Tibial nerve (tissue), 4 donors: ENCODE measurements at regions not wholly inside any gene's neighbourhood (a gene's known extent, or its start where the extent isn't known, plus 50 kb on each side); places are given as distances from the start of the nearest gene placed in this dataset.
A peak's percentile ranks its signal among the peaks of the same experiment; 100 is the strongest.

Source experiments
- DNase-seq, 2 donors: peaks; one replicate each; pipeline ENCODE4 v3.0.0-alpha.2; 2019; ENCODE audit warnings: low spot score in 2 of 2
- H3K27ac ChIP-seq, 4 donors: fragments of 200-600 bp; sonication (generic) in 3 of 4; one replicate each; pipeline ENCODE4 v1.5.1; 2017 to 2019; ENCODE audit warnings: mild to moderate bottlenecking in 1 of 4
- H3K27me3 ChIP-seq, 2 donors: fragments of 200-600 bp; sonication (generic) in 1 of 2; one replicate each; pipeline versions ENCODE4 v1.5.1 to v1.6.0; 2017 to 2019
- H3K36me3 ChIP-seq, 3 donors: fragments of 200-600 bp; sonication (generic); one replicate each; pipeline ENCODE4 v1.5.1; 2018 to 2019
- H3K4me1 ChIP-seq, 4 donors: fragments of 200-600 bp; sonication (generic) in 3 of 4; one replicate each; pipeline ENCODE4 v1.5.1; 2017 to 2019
- H3K4me3 ChIP-seq, 4 donors: fragments of 200-600 bp; sonication (generic) in 3 of 4; one replicate each; pipeline ENCODE4 v1.5.1; 2017 to 2019; ENCODE audit warnings: mild to moderate bottlenecking in 1 of 4, moderate library complexity in 1 of 4
- H3K9me3 ChIP-seq, 4 donors: fragments of 200-600 bp; sonication (generic) in 3 of 4; one replicate each; pipeline ENCODE4 v1.5.1; 2017 to 2019
- EP300 ChIP-seq, 2 donors: sonication (generic); formaldehyde crosslinking; IDR thresholded peaks; one replicate each; pipeline ENCODE4 v1.6.1; 2017; ENCODE audit warnings: antibody characterized with exemption in 2 of 2, mild to moderate bottlenecking in 1 of 2
- POLR2A ChIP-seq, 2 donors: fragments of 450-650 bp; IDR thresholded peaks; one replicate each; pipeline ENCODE4 v1.6.1; 2017; ENCODE audit warnings: antibody characterized with exemption in 2 of 2, mild to moderate bottlenecking in 2 of 2, moderate library complexity in 2 of 2
- WGBS, 2 donors: methylation state at CpG; one replicate each; pipeline ENCODE4 v1.1.5; 2018; 5-methylcytosine and 5-hydroxymethylcytosine counted together
- TF ChIP-seq, protein P1 (sequence below), 5 experiments: fragments of 200-600 bp in 3 of 5; fragments of 450-650 bp in 2 of 5; sonication (generic) in 3 of 5; IDR thresholded peaks; one replicate each; pipeline ENCODE4 v1.5.1; 2016 to 2019; ENCODE audit warnings: antibody characterized with exemption in 5 of 5, mild to moderate bottlenecking in 3 of 5, moderate library complexity in 2 of 5

- H3K36me3 ChIP-seq: no peaks in the 10 kb centered on the region
- no peak overlapping the region for H3K27ac ChIP-seq
- no peaks in the 10 kb centered on the region for H3K9me3 ChIP-seq
- H3K27me3 ChIP-seq: no peaks in the 10 kb centered on the region
- 57 to 66% methylated on average over 3 to 5 of the region's 5 CpGs for WGBS, 2 donors
- H3K4me3 ChIP-seq: no peak overlapping the region
- no peak for TF ChIP-seq POLR2A (IDR thresholded peaks at IDR 0.05)
- no peak for TF ChIP-seq EP300 (IDR thresholded peaks at IDR 0.05)
- TF ChIP-seq, protein P1, sequence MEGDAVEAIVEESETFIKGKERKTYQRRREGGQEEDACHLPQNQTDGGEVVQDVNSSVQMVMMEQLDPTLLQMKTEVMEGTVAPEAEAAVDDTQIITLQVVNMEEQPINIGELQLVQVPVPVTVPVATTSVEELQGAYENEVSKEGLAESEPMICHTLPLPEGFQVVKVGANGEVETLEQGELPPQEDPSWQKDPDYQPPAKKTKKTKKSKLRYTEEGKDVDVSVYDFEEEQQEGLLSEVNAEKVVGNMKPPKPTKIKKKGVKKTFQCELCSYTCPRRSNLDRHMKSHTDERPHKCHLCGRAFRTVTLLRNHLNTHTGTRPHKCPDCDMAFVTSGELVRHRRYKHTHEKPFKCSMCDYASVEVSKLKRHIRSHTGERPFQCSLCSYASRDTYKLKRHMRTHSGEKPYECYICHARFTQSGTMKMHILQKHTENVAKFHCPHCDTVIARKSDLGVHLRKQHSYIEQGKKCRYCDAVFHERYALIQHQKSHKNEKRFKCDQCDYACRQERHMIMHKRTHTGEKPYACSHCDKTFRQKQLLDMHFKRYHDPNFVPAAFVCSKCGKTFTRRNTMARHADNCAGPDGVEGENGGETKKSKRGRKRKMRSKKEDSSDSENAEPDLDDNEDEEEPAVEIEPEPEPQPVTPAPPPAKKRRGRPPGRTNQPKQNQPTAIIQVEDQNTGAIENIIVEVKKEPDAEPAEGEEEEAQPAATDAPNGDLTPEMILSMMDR (IDR thresholded peaks at IDR 0.05): no peak
- no peak for DNase-seq
- H3K4me1 ChIP-seq: peaks cover 0 to 23% (median 0%) of the 10 kb centered on the region in 4 donors
Measured at GRCh38 chrX:68927178-68927577, 98.4 kb downstream of the EFNB1 start.

DNA sequence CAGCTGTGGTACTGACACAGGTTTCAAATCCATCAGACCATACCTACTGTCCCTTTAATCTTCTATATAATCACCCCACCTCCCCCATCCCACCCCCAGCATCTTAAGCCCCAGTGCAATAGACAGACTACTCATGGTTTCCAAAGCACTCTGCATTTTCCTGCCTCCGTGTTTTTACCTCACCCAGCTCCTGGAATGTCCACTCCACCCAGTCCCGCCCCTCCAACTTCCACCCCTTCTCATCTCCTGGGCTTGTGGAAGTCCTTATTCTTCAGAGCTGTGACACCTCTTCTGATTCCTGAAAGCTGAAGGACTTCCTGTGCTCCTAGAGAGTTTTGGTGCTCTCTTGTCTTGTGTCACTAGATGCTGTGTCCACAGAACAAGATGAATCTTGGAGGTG, 94.3 kb downstream of the EFNB1 start:
- Histone ChIP-seq H3K9me3 (no peaks in the 10 kb centered on the region), H3K36me3 (no peaks in the 10 kb centered on the region), H3K4me1 (peaks cover 0 to 6% (median 0%) of the 10 kb centered on the region in 4 donors), H3K27me3 (peaks cover 0 to 5% of the 10 kb centered on the region in 2 donors), H3K4me3 (no peak overlapping the region), H3K27ac (no peak overlapping the region)
- TF ChIP-seq, protein P1 (IDR thresholded peaks at IDR 0.05): no peak
- TF ChIP-seq EP300 (IDR thresholded peaks at IDR 0.05) (no peak), POLR2A (IDR thresholded peaks at IDR 0.05) (no peak)
- DNase-seq: no peak
- 67 to 80% methylated on average over 2 of the region's 2 CpGs for WGBS, 2 donors

DNA sequence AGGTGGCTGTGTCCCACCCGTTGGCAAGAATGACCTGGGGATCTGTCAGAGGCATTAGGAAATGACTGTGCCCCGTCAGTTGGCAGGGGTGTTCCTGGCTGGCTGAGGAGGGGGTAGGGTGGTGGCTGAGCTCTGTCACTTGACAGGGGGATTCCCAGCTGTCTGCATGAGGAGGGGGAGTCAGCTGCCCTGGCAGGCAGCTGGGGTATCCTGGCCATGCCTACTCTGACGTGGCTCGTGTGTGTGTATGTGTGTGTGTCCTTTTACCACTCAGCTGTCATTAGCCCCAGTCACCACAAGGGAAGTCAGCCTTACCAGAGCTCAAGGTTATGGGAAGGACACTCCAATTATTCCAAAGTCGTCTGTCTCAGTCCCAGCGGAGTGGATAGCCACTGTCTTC, 93.2 kb downstream of the EFNB1 start:
- peak overlapping the region in 1 of 4 donors; percentile 10 for H3K27ac ChIP-seq
- TF ChIP-seq, protein P1 (IDR thresholded peaks at IDR 0.05): no peak
- TF ChIP-seq POLR2A (IDR thresholded peaks at IDR 0.05) (no peak), EP300 (IDR thresholded peaks at IDR 0.05) (no peak)
- peaks cover 0 to 6% (median 0%) of the 10 kb centered on the region in 4 donors for H3K4me1 ChIP-seq
- H3K9me3 ChIP-seq: no peaks in the 10 kb centered on the region
- WGBS, 2 donors: 57 to 67% methylated on average over 4 to 6 of the region's 6 CpGs
- H3K36me3 ChIP-seq: no peaks in the 10 kb centered on the region
- no peak for DNase-seq
- peaks cover 0 to 5% of the 10 kb centered on the region in 2 donors for H3K27me3 ChIP-seq
- no peak overlapping the region for H3K4me3 ChIP-seq

GRCh38 chrX:68920561-68920960, 91.7 kb downstream of the EFNB1 start:
- H3K4me1 ChIP-seq: peaks cover 0 to 6% (median 0%) of the 10 kb centered on the region in 4 donors
- H3K4me3 ChIP-seq: no peak overlapping the region

GRCh38 chrX:68919707-68920106, 90.9 kb downstream of the EFNB1 start:
- H3K36me3 ChIP-seq: no peaks in the 10 kb centered on the region

More at GRCh38 chrX:68920561-68920960, 91.7 kb downstream of the EFNB1 start:
- 41 to 66% methylated on average over 3 to 7 of the region's 7 CpGs for whole genome bisulfite sequencing, 2 donors
- peak; percentile 15 to 22 for DNase-seq
- Histone ChIP-seq H3K9me3 (no peaks in the 10 kb centered on the region), H3K27ac (peak overlapping the region in 2 of 4 donors; percentile 50 to 55), H3K27me3 (peaks cover 0 to 14% of the 10 kb centered on the region in 2 donors), H3K36me3 (no peaks in the 10 kb centered on the region)
- TF ChIP-seq, protein P1 (IDR thresholded peaks at IDR 0.05): no peak
- TF ChIP-seq POLR2A (IDR thresholded peaks at IDR 0.05) (no peak), EP300 (IDR thresholded peaks at IDR 0.05) (no peak)

More at GRCh38 chrX:68919707-68920106, 90.9 kb downstream of the EFNB1 start:
- TF ChIP-seq, protein P1 (IDR thresholded peaks at IDR 0.05): no peak
- TF ChIP-seq EP300 (IDR thresholded peaks at IDR 0.05) (no peak), POLR2A (IDR thresholded peaks at IDR 0.05) (no peak)
- Histone ChIP-seq H3K9me3 (no peaks in the 10 kb centered on the region), H3K27me3 (peaks cover 0 to 14% of the 10 kb centered on the region in 2 donors), H3K4me3 (no peak overlapping the region), H3K27ac (peak overlapping the region in 2 of 4 donors; percentile 50 to 55), H3K4me1 (peaks cover 0 to 6% (median 0%) of the 10 kb centered on the region in 4 donors)
- DNase-seq: peak in 1 of 2 donors; percentile 15
